ENCODE measurements at regions not wholly inside any gene's neighbourhood (a gene's known extent, or its start where the extent isn't known, plus 50 kb on each side); places are given as distances from the start of the nearest gene placed in this dataset.

DNA sequence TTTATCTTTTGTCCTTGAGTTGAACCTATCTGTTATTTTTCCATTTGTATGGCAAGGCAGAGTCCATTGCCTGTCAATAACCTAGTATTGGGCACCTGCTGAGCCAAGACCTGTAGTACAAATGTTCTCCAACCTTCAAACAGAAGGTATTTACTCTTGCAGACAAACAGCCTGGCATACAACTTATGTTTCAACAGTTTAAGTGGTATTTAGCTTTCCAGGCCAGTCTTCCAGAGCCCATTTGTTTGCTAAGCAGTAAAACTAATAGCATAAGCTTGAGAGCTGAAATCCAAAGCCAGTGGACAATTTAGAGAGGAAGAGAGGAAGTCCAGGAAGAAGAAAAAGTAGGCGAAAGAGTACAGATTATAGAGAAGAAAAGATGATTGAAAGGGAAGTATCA, 979.3 kb downstream of the GLUD2 start:
- TF ChIP-seq, protein P1, sequence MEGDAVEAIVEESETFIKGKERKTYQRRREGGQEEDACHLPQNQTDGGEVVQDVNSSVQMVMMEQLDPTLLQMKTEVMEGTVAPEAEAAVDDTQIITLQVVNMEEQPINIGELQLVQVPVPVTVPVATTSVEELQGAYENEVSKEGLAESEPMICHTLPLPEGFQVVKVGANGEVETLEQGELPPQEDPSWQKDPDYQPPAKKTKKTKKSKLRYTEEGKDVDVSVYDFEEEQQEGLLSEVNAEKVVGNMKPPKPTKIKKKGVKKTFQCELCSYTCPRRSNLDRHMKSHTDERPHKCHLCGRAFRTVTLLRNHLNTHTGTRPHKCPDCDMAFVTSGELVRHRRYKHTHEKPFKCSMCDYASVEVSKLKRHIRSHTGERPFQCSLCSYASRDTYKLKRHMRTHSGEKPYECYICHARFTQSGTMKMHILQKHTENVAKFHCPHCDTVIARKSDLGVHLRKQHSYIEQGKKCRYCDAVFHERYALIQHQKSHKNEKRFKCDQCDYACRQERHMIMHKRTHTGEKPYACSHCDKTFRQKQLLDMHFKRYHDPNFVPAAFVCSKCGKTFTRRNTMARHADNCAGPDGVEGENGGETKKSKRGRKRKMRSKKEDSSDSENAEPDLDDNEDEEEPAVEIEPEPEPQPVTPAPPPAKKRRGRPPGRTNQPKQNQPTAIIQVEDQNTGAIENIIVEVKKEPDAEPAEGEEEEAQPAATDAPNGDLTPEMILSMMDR (IDR thresholded peaks at IDR 0.05), result no peak
- TF ChIP-seq POLR2A (IDR thresholded peaks at IDR 0.05), result no peak
